HL-60 (cell line): ENCODE measurements at regions not wholly inside any gene's neighbourhood (a gene's known extent, or its start where the extent isn't known, plus 50 kb on each side); places are given as distances from the start of the nearest gene placed in this dataset.

ENCODE experiments used
- DNase-seq, 2 experiments: peaks; one replicate each; pipeline ENCODE4 v3.0.0-alpha.2; 2010 to 2020; ENCODE audit warnings: low read depth in 1 of 2, low spot score in 1 of 2
- H3K27ac ChIP-seq: fragments of 250-450 bp; sonication (Bioruptor Pico); replicated peaks from 2 replicates; pipeline ENCODE4 v1.5.1; 2020; ENCODE audit warnings: mild to moderate bottlenecking, moderate library complexity
- H3K27me3 ChIP-seq: fragments of 250-450 bp; sonication (Bioruptor Pico); 2 replicates; pipeline ENCODE4 v1.5.1; 2021; ENCODE audit warnings: mild to moderate bottlenecking, moderate library complexity; ENCODE audit not compliant: insufficient read depth, poor library complexity, severe bottlenecking
- H3K4me3 ChIP-seq: replicated peaks from 2 replicates; pipeline ENCODE4 v1.5.1; 2011; ENCODE audit warnings: mild to moderate bottlenecking, control low read depth, low read length; ENCODE audit not compliant: insufficient read depth
- CTCF ChIP-seq: IDR thresholded peaks from one replicate; pipeline ENCODE4 v1.5.1; 2011; ENCODE audit warnings: low read length, control low read depth, inconsistent platforms; ENCODE audit not compliant: insufficient read depth
- GABPA ChIP-seq: IDR thresholded peaks from 2 replicates; pipeline ENCODE4 v1.6.1; 2012; ENCODE audit warnings: low read depth
- POLR2AphosphoS5 ChIP-seq: IDR thresholded peaks from 2 replicates; pipeline ENCODE4 v1.6.1; 2012; ENCODE audit warnings: low read depth
- SPI1 ChIP-seq: IDR thresholded peaks from 2 replicates; pipeline ENCODE4 v1.6.1; 2012; ENCODE audit warnings: low read depth, mild to moderate bottlenecking, borderline replicate concordance
- TF ChIP-seq, protein P1 (sequence below): IDR thresholded peaks from 2 replicates; pipeline ENCODE4 v1.6.1; 2012; ENCODE audit warnings: low read depth; ENCODE audit not compliant: insufficient replicate concordance

DNA sequence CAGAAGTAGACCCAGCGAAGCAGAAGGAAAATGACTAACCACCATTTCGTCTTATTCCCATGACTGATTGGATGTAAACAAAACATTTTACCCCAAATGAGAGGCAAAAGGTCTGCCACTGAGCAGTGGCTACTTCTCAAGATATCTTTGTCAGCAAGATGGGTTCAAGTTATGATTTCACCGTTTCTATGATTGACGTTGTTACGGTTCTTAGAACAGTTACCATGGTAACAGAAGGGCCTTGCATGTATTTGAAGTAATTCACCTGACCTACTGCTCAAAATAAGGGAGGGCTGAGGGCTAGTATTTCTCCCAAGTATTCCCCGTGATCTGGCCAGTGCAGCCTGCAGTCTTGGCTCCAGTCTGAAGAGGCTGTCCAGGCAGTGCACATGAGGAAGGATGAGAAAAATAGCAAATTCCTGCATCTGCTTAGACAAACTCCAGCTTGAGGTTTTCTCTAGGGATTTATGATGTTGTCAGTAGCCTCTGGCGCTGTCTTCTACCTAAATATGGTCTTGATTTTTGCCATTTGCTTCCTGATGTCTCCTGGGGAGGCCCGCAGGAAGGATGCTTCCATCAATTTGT lies 372.7 kb downstream of the TMEM38B start:
- Histone ChIP-seq H3K27ac (no peak overlapping the region), H3K27me3 (no peaks in the 10 kb centered on the region), H3K4me3 (no peak overlapping the region)
- TF ChIP-seq SPI1 (no peak), CTCF (no peak), POLR2AphosphoS5 (no peak)
- no peak for DNase-seq

DNA sequence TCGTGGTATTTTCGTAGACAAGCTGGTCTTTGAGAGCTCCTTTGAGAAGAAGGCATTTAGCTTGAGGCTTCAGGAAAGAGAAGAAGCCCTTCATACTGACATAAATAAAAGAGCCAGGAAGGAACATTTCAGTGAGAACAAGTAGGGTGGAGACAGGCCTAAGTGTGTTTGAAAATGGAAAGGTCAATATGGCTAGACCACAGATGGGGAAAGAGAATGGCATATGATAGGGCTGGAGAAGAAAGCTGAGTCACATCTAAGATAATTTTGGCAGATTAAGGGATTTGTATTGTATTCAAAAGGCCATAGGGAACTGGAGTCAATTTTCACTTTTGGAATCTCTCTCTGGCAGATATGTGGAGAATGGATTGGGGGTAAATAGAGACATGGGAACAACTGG lies 374.9 kb downstream of the TMEM38B start:
- DNase-seq, result no peak
- Histone ChIP-seq H3K27ac (no peak overlapping the region), H3K4me3 (no peak overlapping the region), H3K27me3 (no peaks in the 10 kb centered on the region)
- no peak for TF ChIP-seq SPI1
- TF ChIP-seq, protein P1, sequence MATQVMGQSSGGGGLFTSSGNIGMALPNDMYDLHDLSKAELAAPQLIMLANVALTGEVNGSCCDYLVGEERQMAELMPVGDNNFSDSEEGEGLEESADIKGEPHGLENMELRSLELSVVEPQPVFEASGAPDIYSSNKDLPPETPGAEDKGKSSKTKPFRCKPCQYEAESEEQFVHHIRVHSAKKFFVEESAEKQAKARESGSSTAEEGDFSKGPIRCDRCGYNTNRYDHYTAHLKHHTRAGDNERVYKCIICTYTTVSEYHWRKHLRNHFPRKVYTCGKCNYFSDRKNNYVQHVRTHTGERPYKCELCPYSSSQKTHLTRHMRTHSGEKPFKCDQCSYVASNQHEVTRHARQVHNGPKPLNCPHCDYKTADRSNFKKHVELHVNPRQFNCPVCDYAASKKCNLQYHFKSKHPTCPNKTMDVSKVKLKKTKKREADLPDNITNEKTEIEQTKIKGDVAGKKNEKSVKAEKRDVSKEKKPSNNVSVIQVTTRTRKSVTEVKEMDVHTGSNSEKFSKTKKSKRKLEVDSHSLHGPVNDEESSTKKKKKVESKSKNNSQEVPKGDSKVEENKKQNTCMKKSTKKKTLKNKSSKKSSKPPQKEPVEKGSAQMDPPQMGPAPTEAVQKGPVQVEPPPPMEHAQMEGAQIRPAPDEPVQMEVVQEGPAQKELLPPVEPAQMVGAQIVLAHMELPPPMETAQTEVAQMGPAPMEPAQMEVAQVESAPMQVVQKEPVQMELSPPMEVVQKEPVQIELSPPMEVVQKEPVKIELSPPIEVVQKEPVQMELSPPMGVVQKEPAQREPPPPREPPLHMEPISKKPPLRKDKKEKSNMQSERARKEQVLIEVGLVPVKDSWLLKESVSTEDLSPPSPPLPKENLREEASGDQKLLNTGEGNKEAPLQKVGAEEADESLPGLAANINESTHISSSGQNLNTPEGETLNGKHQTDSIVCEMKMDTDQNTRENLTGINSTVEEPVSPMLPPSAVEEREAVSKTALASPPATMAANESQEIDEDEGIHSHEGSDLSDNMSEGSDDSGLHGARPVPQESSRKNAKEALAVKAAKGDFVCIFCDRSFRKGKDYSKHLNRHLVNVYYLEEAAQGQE, result no peak
- no peak for TF ChIP-seq GABPA
- TF ChIP-seq POLR2AphosphoS5, result no peak
- no peak for TF ChIP-seq CTCF

DNA sequence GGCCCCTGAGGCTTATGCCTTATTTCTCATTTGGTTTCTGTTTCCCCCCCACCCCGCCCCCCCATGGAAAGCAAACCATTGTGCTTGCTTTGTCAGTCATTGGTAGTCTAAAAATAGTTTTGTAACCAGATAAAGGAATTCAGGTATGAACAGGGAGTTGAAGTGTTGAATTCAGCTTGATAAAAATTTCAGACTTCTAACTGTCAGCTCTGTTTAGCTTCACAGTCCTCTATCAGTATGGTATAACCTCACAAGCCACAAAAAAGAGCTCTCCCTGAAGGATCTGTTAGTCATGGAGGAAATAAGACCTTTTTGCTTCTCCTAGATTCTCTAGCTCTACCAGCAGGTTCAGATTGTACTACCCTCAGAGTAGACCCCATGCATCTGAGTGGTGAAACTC lies 378.1 kb downstream of the TMEM38B start:
- no peak for DNase-seq
- TF ChIP-seq POLR2AphosphoS5 (no peak), CTCF (no peak), GABPA (no peak), SPI1 (no peak)
- TF ChIP-seq, protein P1, result no peak

GRCh38 chr9:106074006-106074405 lies 379.7 kb downstream of the TMEM38B start:
- H3K27ac ChIP-seq, result no peak overlapping the region
- no peak for DNase-seq
- TF ChIP-seq POLR2AphosphoS5 (no peak), CTCF (no peak), SPI1 (no peak), GABPA (no peak)
- TF ChIP-seq, protein P1, result no peak
- no peaks in the 10 kb centered on the region for H3K27me3 ChIP-seq
- H3K4me3 ChIP-seq, result no peak overlapping the region

More for the DNA sequence above, 378.1 kb downstream of the TMEM38B start:
- Histone ChIP-seq H3K27me3 (no peaks in the 10 kb centered on the region), H3K4me3 (no peak overlapping the region), H3K27ac (no peak overlapping the region)
